CD4-positive, alpha-beta T cell (primary cell): ENCODE measurements at regions not wholly inside any gene's neighbourhood (a gene's known extent, or its start where the extent isn't known, plus 50 kb on each side); places are given as distances from the start of the nearest gene placed in this dataset.

Experiments used
- ATAC-seq: fragments of 200-7000 bp; cut with Tn5 transposase; one replicate; pipeline ENCODE4 v1.10.0; 2022; ENCODE audit warnings: mild to moderate bottlenecking; ENCODE audit not compliant: poor library complexity
- CTCF ChIA-PET: fragments of 350-600 bp; sonication (Branson Sonifier 250); formaldehyde crosslinking; loops from one replicate; lab custom pipeline; 2021; ENCODE audit warnings: antibody characterized with exemption, inconsistent platforms; lab: Charles Lee
- POLR2A ChIA-PET: fragments of 350-600 bp; sonication (Branson Sonifier 250); formaldehyde crosslinking; loops from one replicate; lab custom pipeline; 2021; ENCODE audit warnings: antibody characterized with exemption, inconsistent platforms; lab: Charles Lee
- DNase-seq, 14 experiments: peaks; one replicate each; pipeline ENCODE4 v3.0.0-alpha.2; 2013 to 2020; ENCODE audit warnings: mixed read lengths in 2 of 14
- H3K27ac ChIP-seq, 2 donors: one replicate each; pipeline versions ENCODE4 v1.5.1 to v1.7.0; 2013; ENCODE audit warnings: low read length in 2 of 2, low read depth in 1 of 2, mild to moderate bottlenecking in 1 of 2
- H3K27me3 ChIP-seq, 2 experiments: 1 replicate in 1 of 2; 2 replicates in 1 of 2; pipeline versions ENCODE4 v1.6.1 to v1.7.0; 2013; ENCODE audit warnings: low read length in 2 of 2, control low read depth in 1 of 2, mild to moderate bottlenecking in 1 of 2, moderate library complexity in 1 of 2; ENCODE audit not compliant: insufficient read depth in 2 of 2, control insufficient read depth in 1 of 2
- H3K36me3 ChIP-seq: one replicate; pipeline ENCODE4 v1.6.1; 2013; ENCODE audit warnings: low read length, control low read depth; ENCODE audit not compliant: insufficient read depth
- H3K4me1 ChIP-seq: one replicate; pipeline ENCODE4 v1.6.1; 2013; ENCODE audit warnings: low read length, control low read depth; ENCODE audit not compliant: insufficient read depth
- H3K4me3 ChIP-seq: one replicate; pipeline ENCODE4 v1.5.1; 2013; ENCODE audit warnings: mild to moderate bottlenecking, low read length, moderate library complexity
- H3K9me3 ChIP-seq, 2 experiments: 1 replicate in 1 of 2; 2 replicates in 1 of 2; pipeline versions ENCODE4 v1.6.1 to v1.7.0; 2013; ENCODE audit warnings: low read length in 2 of 2, mild to moderate bottlenecking in 2 of 2, control low read depth in 1 of 2, moderate library complexity in 1 of 2; ENCODE audit not compliant: control insufficient read depth in 1 of 2, insufficient read depth in 1 of 2
- H3K27ac Mint-ChIP-seq: one replicate; pipeline ENCODE4 v1.8.0; 2020; ENCODE audit warnings: mixed read lengths
- H3K27me3 Mint-ChIP-seq: one replicate; pipeline ENCODE4 v1.8.0; 2021; ENCODE audit warnings: mixed read lengths
- H3K36me3 Mint-ChIP-seq: one replicate; pipeline ENCODE4 v1.8.0; 2021; ENCODE audit warnings: low read depth, mixed read lengths
- H3K4me1 Mint-ChIP-seq: one replicate; pipeline ENCODE4 v1.8.0; 2021; ENCODE audit warnings: low read depth, mixed read lengths
- H3K4me3 Mint-ChIP-seq: one replicate; pipeline ENCODE4 v1.8.0; 2020; ENCODE audit warnings: mild to moderate bottlenecking, mixed read lengths
- H3K9me3 Mint-ChIP-seq: one replicate; pipeline ENCODE4 v1.8.0; 2020; ENCODE audit warnings: mixed read lengths
- CTCF ChIP-seq: fragments of 200-600 bp; IDR thresholded peaks from one replicate; pipeline ENCODE4 v1.8.0; 2022; ENCODE audit warnings: antibody characterized with exemption, mild to moderate bottlenecking
- intact Hi-C, 2 experiments: fragments of 100-400 bp; cut with DNase I in 1 of 2; cut with micrococcal nuclease in 1 of 2; formaldehyde crosslinking; loops; one replicate each; pipeline versions ENCODE4 v1.15.1 to v1.9.0; 2023 to 2025; cut with DNase I, micrococcal nuclease

GRCh38 chr11:122516686-122517085 is 138.8 kb upstream of the UBASH3B start:
- Histone ChIP-seq H3K27ac (no peak overlapping the region), H3K4me3 (no peak overlapping the region), H3K27me3 (peaks cover 0 to 2% of the 10 kb centered on the region in 2 experiments), H3K4me1 (no peaks in the 10 kb centered on the region), H3K36me3 (no peaks in the 10 kb centered on the region), H3K9me3 (no peaks in the 10 kb centered on the region)
- Mint-ChIP-seq H3K27ac (no peak overlapping the region), H3K9me3 (no peaks in the 10 kb centered on the region), H3K4me3 (no peak overlapping the region), H3K27me3 (peaks cover 23% of the 10 kb centered on the region), H3K4me1 (no peaks in the 10 kb centered on the region), H3K36me3 (no peaks in the 10 kb centered on the region)
- CTCF ChIA-PET, result no interaction called here
- ATAC-seq (no peak), DNase-seq (no peak)
- POLR2A ChIA-PET, result no interaction called here
- intact Hi-C loops, result no loop called here
- TF ChIP-seq CTCF, result no peak

GRCh38 chr11:122513997-122514396 is 141.5 kb upstream of the UBASH3B start:
- Mint-ChIP-seq H3K4me3 (no peak overlapping the region), H3K4me1 (no peaks in the 10 kb centered on the region), H3K36me3 (no peaks in the 10 kb centered on the region), H3K9me3 (no peaks in the 10 kb centered on the region), H3K27ac (no peak overlapping the region), H3K27me3 (peaks cover 11% of the 10 kb centered on the region)
- no peak for ATAC-seq
- Histone ChIP-seq H3K27me3 (peaks cover 0 to 5% of the 10 kb centered on the region in 2 experiments), H3K4me3 (no peak overlapping the region), H3K27ac (no peak overlapping the region), H3K36me3 (no peaks in the 10 kb centered on the region), H3K9me3 (no peaks in the 10 kb centered on the region), H3K4me1 (no peaks in the 10 kb centered on the region)
- no peak for DNase-seq
- ChIA-PET CTCF (no interaction called here), POLR2A (no interaction called here)
- no peak for TF ChIP-seq CTCF
- intact Hi-C loops, result no loop called here

- CTCF ChIA-PET, result no interaction called here
- intact Hi-C loops, result no loop called here
Observed at GRCh38 chr11:122513328-122513727, 142.2 kb upstream of the UBASH3B start.

More at GRCh38 chr11:122513328-122513727, 142.2 kb upstream of the UBASH3B start:
- Mint-ChIP-seq H3K36me3 (no peaks in the 10 kb centered on the region), H3K27ac (no peak overlapping the region), H3K4me3 (no peak overlapping the region), H3K9me3 (no peaks in the 10 kb centered on the region), H3K27me3 (peaks cover 8% of the 10 kb centered on the region), H3K4me1 (no peaks in the 10 kb centered on the region)
- no peak overlapping the region for H3K4me3 ChIP-seq
- DNase-seq (no peak), ATAC-seq (no peak)
- peaks cover 0 to 5% of the 10 kb centered on the region in 2 experiments for H3K27me3 ChIP-seq
- no peak for TF ChIP-seq CTCF
- POLR2A ChIA-PET, result no interaction called here
- H3K4me1 ChIP-seq, result no peaks in the 10 kb centered on the region
- no peaks in the 10 kb centered on the region for H3K9me3 ChIP-seq
- no peaks in the 10 kb centered on the region for H3K36me3 ChIP-seq
- no peak overlapping the region for H3K27ac ChIP-seq
